HCT116 (cell line): ENCODE measurements at regions not wholly inside any gene's neighbourhood (a gene's known extent, or its start where the extent isn't known, plus 50 kb on each side); places are given as distances from the start of the nearest gene placed in this dataset.

ENCODE experiments used
- ATAC-seq: fragments of 200-7000 bp; cut with Tn5 transposase; 2 replicates; pipeline ENCODE4 v1.9.1; 2020; ENCODE audit warnings: mild to moderate bottlenecking, moderate library complexity
- BruUV-seq: library from RNA; stranded (reverse); fragments of 400-500 nt; replicated peaks from 2 replicates; lab custom pipeline; 2021; lab: Mats Ljungman, UMichigan
- CTCF ChIA-PET: fragments of 300-600 bp; sonication (Branson Sonifier 250); formaldehyde crosslinking; loops from one replicate; lab custom pipeline; 2021; ENCODE audit warnings: antibody characterized with exemption; lab: Charles Lee
- POLR2A ChIA-PET: fragments of 300-600, 350-600 bp; sonication (Branson Sonifier 250); formaldehyde crosslinking; loops from one replicate; lab custom pipeline; 2021; ENCODE audit warnings: antibody characterized with exemption; lab: Charles Lee
- RAD21 ChIA-PET, 2 experiments: fragments of 300-600 bp; sonication (Branson Sonifier 250); formaldehyde crosslinking; loops; one replicate each; lab custom pipeline; 2023; ENCODE audit warnings: low total read pairs in 2 of 2; ENCODE audit not compliant: uncharacterized antibody in 2 of 2, unreplicated experiment in 2 of 2, low non-redundant PET in 1 of 2; lab: Charles Lee
- DNase-seq: peaks from one replicate; pipeline ENCODE4 v3.0.0-alpha.2; 2010; ENCODE audit warnings: low read depth, low spot score
- H2AFZ ChIP-seq: fragments of 200-600 bp; shearing (Covaris generic), sonication (generic); 2 replicates; pipeline ENCODE4 v1.6.1; 2017; ENCODE audit warnings: low read depth, mixed run types, mixed read lengths, antibody characterized with exemption, low read length; ENCODE audit not compliant: poor library complexity, severe bottlenecking
- H3K27ac ChIP-seq: 2 replicates; pipeline ENCODE4 v1.5.1; 2012; ENCODE audit warnings: low read depth, low read length
- H3K27me3 ChIP-seq: fragments of 200-600 bp; sonication (generic); 2 replicates; pipeline ENCODE4 v1.6.1; 2016; ENCODE audit warnings: mixed run types, low read length, mixed read lengths; ENCODE audit not compliant: insufficient read depth
- H3K36me3 ChIP-seq, 2 experiments: fragments of 200-500 bp in 1 of 2; fragments of 200-600 bp in 1 of 2; sonication (Bioruptor generic) in 1 of 2; sonication (generic) in 1 of 2; 2 replicates each; pipeline versions ENCODE4 v1.5.1 to v1.6.1; 2014 to 2016; ENCODE audit warnings: low read length in 2 of 2, inconsistent platforms in 1 of 2, mixed read lengths in 1 of 2, mixed run types in 1 of 2; ENCODE audit not compliant: insufficient read depth in 2 of 2, control insufficient read depth in 1 of 2
- H3K4me1 ChIP-seq, 2 experiments: fragments of 200-600 bp in 1 of 2; sonication (generic) in 1 of 2; 2 replicates each; pipeline versions ENCODE4 v1.5.1 to v1.6.1; 2012 to 2017; ENCODE audit warnings: low read length in 2 of 2, inconsistent platforms in 1 of 2, mild to moderate bottlenecking in 1 of 2, mixed read lengths in 1 of 2, mixed run types in 1 of 2, moderate library complexity in 1 of 2; ENCODE audit not compliant: insufficient read depth in 2 of 2, control insufficient read depth in 1 of 2
- H3K4me2 ChIP-seq: fragments of 200-600 bp; sonication (generic); 2 replicates; pipeline ENCODE4 v1.6.1; 2017; ENCODE audit warnings: mixed run types, low read length, mixed read lengths
- H3K4me3 ChIP-seq, 2 experiments: fragments of 200-600 bp in 1 of 2; sonication (generic) in 1 of 2; replicated peaks in 1 of 2; 2 replicates each; pipeline ENCODE4 v1.5.1; 2011 to 2016; ENCODE audit warnings: low read length in 2 of 2, control low read depth in 1 of 2, low read depth in 1 of 2, mild to moderate bottlenecking in 1 of 2, mixed read lengths in 1 of 2, mixed run types in 1 of 2
- H3K79me2 ChIP-seq: fragments of 200-600 bp; sonication (generic); 2 replicates; pipeline ENCODE4 v1.6.1; 2017; ENCODE audit warnings: mild to moderate bottlenecking, mixed run types, low read length, moderate library complexity, mixed read lengths; ENCODE audit not compliant: insufficient read depth
- H3K9ac ChIP-seq: fragments of 200-600 bp; sonication (generic); 2 replicates; pipeline ENCODE4 v1.6.1; 2016; ENCODE audit warnings: low read length, mixed read lengths
- H3K9me2 ChIP-seq: fragments of 200-600 bp; sonication (generic), shearing (Covaris generic); 2 replicates; pipeline ENCODE4 v1.6.1; 2017; ENCODE audit warnings: mixed run types, mild to moderate bottlenecking, moderate library complexity; ENCODE audit not compliant: insufficient read depth
- H3K9me3 ChIP-seq, 2 experiments: fragments of 200-500 bp in 1 of 2; fragments of 200-600 bp in 1 of 2; sonication (Bioruptor generic) in 1 of 2; sonication (generic) in 1 of 2; 2 replicates each; pipeline ENCODE4 v1.6.1; 2014 to 2017; ENCODE audit warnings: low read length in 2 of 2, mixed read lengths in 2 of 2, inconsistent platforms in 1 of 2, low read depth in 1 of 2, mild to moderate bottlenecking in 1 of 2, mixed run types in 1 of 2, moderate library complexity in 1 of 2; ENCODE audit not compliant: control insufficient read depth in 1 of 2, insufficient read depth in 1 of 2
- H4K20me1 ChIP-seq: fragments of 200-600 bp; sonication (generic), shearing (Covaris generic); 2 replicates; pipeline ENCODE4 v1.6.1; 2017; ENCODE audit warnings: mixed run types, mild to moderate bottlenecking, moderate library complexity; ENCODE audit not compliant: insufficient read depth
- EGR1 ChIP-seq: IDR thresholded peaks from 2 replicates; pipeline ENCODE4 v1.6.1; 2012; ENCODE audit warnings: low read depth
- ELF1 ChIP-seq: IDR thresholded peaks from 2 replicates; pipeline ENCODE4 v1.6.1; 2012; ENCODE audit warnings: low read depth, borderline replicate concordance
- EZH2 ChIP-seq: fragments of 200-600 bp; sonication (generic); IDR thresholded peaks from 2 replicates; pipeline ENCODE4 v1.6.1; 2017; ENCODE audit warnings: antibody characterized with exemption, mixed run types
- FOSL1 ChIP-seq: IDR thresholded peaks from 2 replicates; pipeline ENCODE4 v1.6.1; 2012; ENCODE audit warnings: low read depth
- POLR2AphosphoS5 ChIP-seq: IDR thresholded peaks from 2 replicates; pipeline ENCODE4 v1.6.1; 2011; ENCODE audit warnings: mild to moderate bottlenecking, low read depth, low read length, moderate library complexity
- RAD21 ChIP-seq: IDR thresholded peaks from 2 replicates; pipeline ENCODE4 v1.6.1; 2012; ENCODE audit warnings: low read depth, mild to moderate bottlenecking
- SIN3A ChIP-seq: IDR thresholded peaks from 2 replicates; pipeline ENCODE4 v1.6.1; 2012; ENCODE audit warnings: low read depth
- SP1 ChIP-seq: IDR thresholded peaks from 2 replicates; pipeline ENCODE4 v1.6.1; 2012; ENCODE audit warnings: low read depth
- SRF ChIP-seq: IDR thresholded peaks from 2 replicates; pipeline ENCODE4 v1.6.1; 2012; ENCODE audit warnings: low read depth
- TCF7L2 ChIP-seq: IDR thresholded peaks from 2 replicates; pipeline ENCODE4 v1.7.0; 2011; ENCODE audit warnings: borderline replicate concordance, inconsistent platforms; ENCODE audit not compliant: insufficient read depth, insufficient read length; ENCODE audit errors: extremely low read depth
- YY1 ChIP-seq: IDR thresholded peaks from 2 replicates; pipeline ENCODE4 v1.6.1; 2011; ENCODE audit warnings: low read length, low read depth, moderate library complexity, mild to moderate bottlenecking; ENCODE audit not compliant: insufficient replicate concordance; ENCODE audit errors: extremely low read depth
- ZFX ChIP-seq: fragments of 450-650 bp; IDR thresholded peaks from 2 replicates; pipeline ENCODE4 v1.6.1; 2017
- ZNF274 ChIP-seq: fragments of 200-500 bp; sonication (Bioruptor generic); IDR thresholded peaks from 2 replicates; pipeline ENCODE4 v1.6.1; 2014; ENCODE audit warnings: mild to moderate bottlenecking, low read depth, low read length, inconsistent platforms
- intact Hi-C: fragments of 100-400 bp; cut with micrococcal nuclease; formaldehyde crosslinking; loops from 2 replicates; pipeline ENCODE4 v1.10.0; 2022
- TF ChIP-seq, protein P1 (sequence below): IDR thresholded peaks from 2 replicates; pipeline ENCODE4 v1.6.1; 2011; ENCODE audit warnings: mild to moderate bottlenecking, low read length, moderate library complexity; ENCODE audit not compliant: insufficient replicate concordance; ENCODE audit errors: extremely low read depth

GRCh38 chr13:59236944-59237343 lies 926.8 kb downstream of the DIAPH3 start:
- DNase-seq: no peak
- H3K27me3 ChIP-seq: no peaks in the 10 kb centered on the region
- no peak for TF ChIP-seq POLR2AphosphoS5
- TF ChIP-seq ZFX: no peak
- no peak for TF ChIP-seq SRF
- no peak for TF ChIP-seq FOSL1
- H3K9ac ChIP-seq: no peak overlapping the region
- H3K9me3 ChIP-seq: peaks cover 0 to 17% of the 10 kb centered on the region in 2 experiments; a peak in 1 of 4 replicates
- H3K4me3 ChIP-seq: no peak overlapping the region
- intact Hi-C loops: no loop called here
- no peaks in the 10 kb centered on the region for H4K20me1 ChIP-seq
- no peak overlapping the region for H2AFZ ChIP-seq
- H3K36me3 ChIP-seq: no peaks in the 10 kb centered on the region
- no peak overlapping the region for H3K27ac ChIP-seq
- ChIA-PET CTCF (no interaction called here), RAD21 (no interaction called here), POLR2A (no interaction called here)
- H3K4me1 ChIP-seq: no peaks in the 10 kb centered on the region
- no peak overlapping the region for H3K4me2 ChIP-seq
- H3K79me2 ChIP-seq: no peaks in the 10 kb centered on the region
- no peak for ATAC-seq
- no TSS peak for BruUV-seq
- no peaks in the 10 kb centered on the region for H3K9me2 ChIP-seq

DNA sequence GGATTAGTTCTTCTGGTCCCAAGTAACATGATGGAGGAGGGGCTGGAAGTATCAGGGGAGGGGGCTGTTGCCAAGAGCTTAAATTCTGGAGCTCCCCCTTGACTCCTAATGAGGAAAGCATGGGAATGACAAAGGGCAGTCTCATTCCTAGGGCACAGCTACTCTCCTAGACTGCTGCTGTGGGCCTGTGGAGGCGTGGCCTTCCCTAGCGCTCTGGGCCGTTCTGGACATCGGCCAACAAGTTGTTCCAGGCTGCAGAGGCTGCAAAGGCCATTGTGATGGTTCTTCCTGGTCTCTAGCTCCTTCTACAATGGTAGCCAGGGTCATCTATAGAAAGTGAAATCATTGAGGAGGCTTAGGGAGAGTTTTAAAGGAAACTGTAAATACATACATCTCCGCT lies 916.6 kb downstream of the DIAPH3 start:
- no peak overlapping the region for H3K4me3 ChIP-seq
- ChIA-PET POLR2A (no interaction called here), CTCF (no interaction called here), RAD21 (no interaction called here)
- H3K9ac ChIP-seq: no peak overlapping the region
- no peaks in the 10 kb centered on the region for H3K9me2 ChIP-seq
- no peak overlapping the region for H3K4me2 ChIP-seq
- no peak overlapping the region for H3K27ac ChIP-seq
- peaks cover 0 to 8% of the 10 kb centered on the region in 2 experiments; a peak in 2 of 4 replicates for H3K9me3 ChIP-seq
- ATAC-seq: no peak
- H3K4me1 ChIP-seq: no peaks in the 10 kb centered on the region
- H3K27me3 ChIP-seq: no peaks in the 10 kb centered on the region
- no peaks in the 10 kb centered on the region for H3K36me3 ChIP-seq
- H3K79me2 ChIP-seq: no peaks in the 10 kb centered on the region
- no TSS peak for BruUV-seq
- TF ChIP-seq SP1 (no peak), YY1 (no peak), EZH2 (no peak), TCF7L2 (no peak), SIN3A (no peak), FOSL1 (no peak), ELF1 (no peak), ZFX (no peak), EGR1 (no peak), ZNF274 (no peak), RAD21 (no peak)
- TF ChIP-seq, protein P1, sequence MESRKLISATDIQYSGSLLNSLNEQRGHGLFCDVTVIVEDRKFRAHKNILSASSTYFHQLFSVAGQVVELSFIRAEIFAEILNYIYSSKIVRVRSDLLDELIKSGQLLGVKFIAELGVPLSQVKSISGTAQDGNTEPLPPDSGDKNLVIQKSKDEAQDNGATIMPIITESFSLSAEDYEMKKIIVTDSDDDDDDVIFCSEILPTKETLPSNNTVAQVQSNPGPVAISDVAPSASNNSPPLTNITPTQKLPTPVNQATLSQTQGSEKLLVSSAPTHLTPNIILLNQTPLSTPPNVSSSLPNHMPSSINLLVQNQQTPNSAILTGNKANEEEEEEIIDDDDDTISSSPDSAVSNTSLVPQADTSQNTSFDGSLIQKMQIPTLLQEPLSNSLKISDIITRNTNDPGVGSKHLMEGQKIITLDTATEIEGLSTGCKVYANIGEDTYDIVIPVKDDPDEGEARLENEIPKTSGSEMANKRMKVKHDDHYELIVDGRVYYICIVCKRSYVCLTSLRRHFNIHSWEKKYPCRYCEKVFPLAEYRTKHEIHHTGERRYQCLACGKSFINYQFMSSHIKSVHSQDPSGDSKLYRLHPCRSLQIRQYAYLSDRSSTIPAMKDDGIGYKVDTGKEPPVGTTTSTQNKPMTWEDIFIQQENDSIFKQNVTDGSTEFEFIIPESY: no peak
- TF ChIP-seq, all 23 proteins: peak for 0
- no peaks in the 10 kb centered on the region for H4K20me1 ChIP-seq
- intact Hi-C loops: no loop called here
- DNase-seq: no peak
- H2AFZ ChIP-seq: no peak overlapping the region
